ENCODE measurements at regions not wholly inside any gene's neighbourhood (a gene's known extent, or its start where the extent isn't known, plus 50 kb on each side); places are given as distances from the start of the nearest gene placed in this dataset.
"Not testable (repeated sequence)": the region's sequence is repeated elsewhere in the genome, so short reads cannot be mapped to it uniquely, and the experiment has no call there.

- intact Hi-C loops (cut with DNase I), result no loop called here
- DNase-seq (ENCODE audit: low spot score) (no peak), ATAC-seq (no peak)
Measured at GRCh38 chr16:19980632-19981265, 92.9 kb downstream of the GPR139 start.

- intact Hi-C loops (cut with DNase I), result no loop called here
- ATAC-seq, result no peak
- DNase-seq (ENCODE audit: low spot score), result no peak
Measured at GRCh38 chr16:19979638-19980037, 94.1 kb downstream of the GPR139 start.

DNA sequence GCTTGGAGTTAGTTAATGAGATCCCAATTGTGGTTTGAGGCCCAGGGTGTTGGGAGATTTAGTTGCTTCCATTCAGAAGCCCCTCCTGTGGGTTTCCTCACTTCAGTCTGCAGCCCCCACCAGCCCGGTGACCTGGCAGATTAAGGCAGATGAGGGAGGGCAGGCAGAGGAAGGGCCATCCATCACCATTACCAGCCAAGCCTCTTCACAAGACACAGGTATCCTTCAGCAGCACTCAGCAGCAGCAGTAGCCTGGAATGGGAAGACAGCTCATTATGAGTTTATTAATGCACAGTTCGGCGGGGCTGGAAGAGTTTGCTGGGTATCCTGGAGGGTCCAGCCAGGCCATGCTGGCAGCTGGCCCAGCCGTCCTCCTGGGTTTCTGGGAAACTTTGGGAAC lies 90.0 kb upstream of the GPRC5B start:
- ATAC-seq (no peak), DNase-seq (ENCODE audit: low spot score) (no peak)
- intact Hi-C loops (cut with DNase I), result no loop called here

DNA sequence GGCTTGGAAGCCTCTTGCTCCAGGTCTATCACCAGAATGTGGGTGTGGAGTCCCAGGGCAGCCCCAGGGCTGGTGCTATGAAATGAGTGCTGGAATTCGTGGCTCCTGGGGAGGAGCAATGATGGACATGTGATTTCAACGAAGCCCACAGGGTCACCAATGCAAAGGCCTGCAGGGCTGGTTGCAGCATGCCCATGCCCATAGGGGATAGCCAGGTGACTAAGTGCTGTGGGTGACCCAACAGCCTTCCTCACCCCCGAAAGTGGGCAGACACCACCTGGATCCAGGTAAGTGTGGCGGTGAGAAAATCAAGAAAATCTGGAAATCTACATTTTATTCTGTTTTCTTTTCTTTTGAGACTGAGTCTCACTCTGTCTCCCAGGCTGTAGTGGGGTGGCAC lies 87.5 kb upstream of the GPRC5B start:
- intact Hi-C loops (cut with DNase I), result no loop called here
- no peak for ATAC-seq
- no peak for DNase-seq (ENCODE audit: low spot score)

DNA sequence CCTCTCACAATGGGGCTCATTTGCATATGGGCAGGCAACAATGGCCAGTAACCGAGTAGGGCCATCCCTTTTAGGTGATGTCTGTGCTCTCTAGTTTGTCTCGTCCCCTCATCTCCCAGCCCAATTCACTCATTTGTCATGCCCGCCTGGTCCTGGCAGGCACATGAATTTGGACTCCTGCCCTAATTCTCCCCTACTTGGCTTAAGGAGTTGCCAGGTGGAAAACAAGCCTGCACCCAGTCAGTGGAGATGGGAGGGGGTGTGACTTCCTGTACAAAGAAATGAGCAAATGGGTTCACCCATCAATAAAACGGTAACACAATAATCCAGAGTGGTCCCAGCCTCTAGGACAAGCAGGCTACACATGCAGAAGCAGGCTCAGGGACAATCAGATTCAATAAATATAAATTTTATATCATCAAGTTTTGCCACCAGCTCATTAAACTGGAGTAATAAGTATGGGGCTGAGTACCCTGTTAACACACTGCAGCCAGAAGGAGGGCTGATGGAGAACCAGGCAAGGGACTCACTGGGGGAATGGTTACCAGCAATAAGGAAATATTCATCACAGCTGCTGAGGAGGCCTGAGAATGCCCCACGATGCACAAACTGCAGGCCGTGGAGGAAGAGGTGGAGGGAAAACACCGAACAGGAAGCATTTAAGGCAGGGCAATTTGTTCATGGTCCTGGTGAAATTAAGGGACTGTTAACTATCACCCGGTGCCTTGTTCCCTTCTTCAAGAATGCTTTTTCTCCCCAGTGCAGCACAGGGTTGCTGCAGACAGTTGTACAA lies 84.4 kb upstream of the GPRC5B start:
- ATAC-seq (no peak), DNase-seq (ENCODE audit: low spot score) (no peak)
- intact Hi-C loops (cut with DNase I), result no loop called here

- ATAC-seq (no peak), DNase-seq (ENCODE audit: low spot score) (no peak)
- intact Hi-C loops (cut with DNase I), result no loop called here
Measured at GRCh38 chr16:19967963-19968362, 83.3 kb upstream of the GPRC5B start.

DNA sequence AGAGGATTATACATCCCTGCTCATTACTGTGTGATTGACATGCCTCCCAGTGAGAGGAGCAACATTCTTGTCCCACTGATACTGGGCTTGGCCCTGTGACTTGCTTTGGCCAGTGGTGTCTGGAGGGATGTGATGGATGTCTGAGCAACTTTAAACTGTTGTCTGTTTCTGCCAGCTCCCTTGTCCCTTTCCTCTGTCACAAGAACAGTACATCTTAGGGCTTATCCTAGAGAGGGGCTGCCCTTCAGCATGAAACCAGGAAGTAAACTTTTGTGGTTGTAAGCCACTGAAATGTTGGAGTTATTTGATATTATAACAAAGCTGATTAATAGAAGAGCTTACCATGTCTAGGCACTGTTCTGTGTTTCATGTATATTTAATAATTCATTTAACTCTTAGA lies 82.9 kb upstream of the GPRC5B start:
- intact Hi-C loops (cut with DNase I), result no loop called here
- ATAC-seq, result no peak
- DNase-seq (ENCODE audit: low spot score), result no peak

- ATAC-seq (peak; percentile 71), DNase-seq (ENCODE audit: low spot score) (no peak)
- intact Hi-C loops (cut with DNase I), result no loop called here
Measured at GRCh38 chr16:19963301-19963700, 78.7 kb upstream of the GPRC5B start.

DNA sequence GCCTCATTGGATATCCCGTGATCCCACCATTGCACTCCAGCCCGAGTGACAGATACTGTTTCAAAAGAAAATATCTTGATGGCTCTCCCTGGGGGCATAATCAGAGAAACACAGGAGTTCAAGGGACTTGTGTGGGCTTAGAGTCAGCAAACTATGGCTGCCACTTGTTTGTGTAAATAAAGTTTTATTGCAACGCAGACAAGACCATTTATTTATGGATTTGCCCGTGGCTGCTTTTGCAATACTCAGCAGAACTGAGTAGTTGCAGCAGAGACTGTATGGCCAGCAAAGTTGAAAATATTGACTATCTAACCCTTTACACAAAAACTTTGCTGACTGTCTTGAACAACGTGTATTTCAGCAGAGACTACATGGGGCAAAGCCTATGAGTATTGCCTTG lies 75.5 kb upstream of the GPRC5B start:
- no peak for DNase-seq (ENCODE audit: low spot score)

DNA sequence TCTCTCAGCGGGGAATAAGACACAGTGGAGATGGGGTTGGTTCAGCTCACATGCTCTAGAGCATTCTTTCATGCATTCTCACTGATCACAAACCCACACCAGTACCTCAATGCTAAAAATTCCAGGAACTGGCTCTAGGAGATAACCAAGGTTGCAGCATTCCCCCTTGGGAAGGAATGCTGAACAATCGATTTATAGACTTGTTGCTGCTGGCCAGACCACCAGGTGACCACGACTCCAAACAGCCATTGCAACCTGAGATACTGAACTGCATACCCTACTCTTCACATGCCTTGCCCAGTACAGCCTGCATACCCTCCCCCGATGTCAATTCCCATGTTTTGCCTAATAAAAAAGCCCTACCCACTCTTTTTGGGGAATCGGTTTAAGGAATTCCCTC lies 75.1 kb upstream of the GPRC5B start:
- intact Hi-C loops (cut with DNase I), result no loop called here
- DNase-seq (ENCODE audit: low spot score) (no peak), ATAC-seq (no peak)

More for the DNA sequence above, 75.5 kb upstream of the GPRC5B start:
- intact Hi-C loops (cut with DNase I), result no loop called here
- no peak for ATAC-seq

DNA sequence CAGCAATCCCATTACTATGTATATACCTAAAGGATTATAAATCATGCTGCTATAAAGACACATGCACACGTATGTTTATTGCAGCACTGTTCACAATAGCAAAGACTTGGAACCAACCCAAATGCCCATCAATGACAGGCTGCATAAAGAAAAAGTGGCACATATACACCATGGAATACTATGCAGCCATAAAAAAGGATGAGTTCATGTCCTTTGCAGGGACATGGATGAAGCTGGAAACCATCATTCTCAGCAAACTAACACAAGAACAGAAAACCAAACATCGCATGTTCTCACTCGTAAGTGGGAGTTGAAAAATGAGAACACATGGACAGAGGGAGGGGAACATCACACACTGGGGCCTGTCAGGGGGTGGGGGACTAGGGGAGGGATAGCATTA lies 71.2 kb upstream of the GPRC5B start:
- intact Hi-C loops (cut with DNase I); ATAC-seq: not testable (repeated sequence)

DNA sequence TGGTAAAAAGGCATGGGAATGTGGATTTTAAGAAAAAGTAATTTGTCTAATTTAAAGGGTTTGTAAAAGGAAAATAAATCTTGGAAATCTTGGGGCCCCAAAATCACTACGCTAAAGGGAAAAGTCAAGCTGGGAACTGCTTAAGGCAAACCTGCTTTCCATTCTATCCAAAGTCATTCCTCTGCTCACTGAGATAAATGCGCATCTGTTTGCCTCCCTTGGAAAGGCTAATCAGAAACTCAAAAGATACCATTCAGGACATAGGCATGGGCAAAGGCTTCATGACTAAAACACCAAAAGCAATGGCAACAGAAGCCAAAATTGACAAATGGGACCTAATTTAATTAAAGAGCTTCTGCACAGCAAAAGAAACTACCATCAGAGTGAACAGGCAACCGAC lies 70.4 kb upstream of the GPRC5B start:
- ATAC-seq; intact Hi-C loops (cut with DNase I); DNase-seq (ENCODE audit: low spot score): not testable (repeated sequence)

More for the DNA sequence above, 71.2 kb upstream of the GPRC5B start:
- DNase-seq (ENCODE audit: low spot score), result not testable (repeated sequence)

DNA sequence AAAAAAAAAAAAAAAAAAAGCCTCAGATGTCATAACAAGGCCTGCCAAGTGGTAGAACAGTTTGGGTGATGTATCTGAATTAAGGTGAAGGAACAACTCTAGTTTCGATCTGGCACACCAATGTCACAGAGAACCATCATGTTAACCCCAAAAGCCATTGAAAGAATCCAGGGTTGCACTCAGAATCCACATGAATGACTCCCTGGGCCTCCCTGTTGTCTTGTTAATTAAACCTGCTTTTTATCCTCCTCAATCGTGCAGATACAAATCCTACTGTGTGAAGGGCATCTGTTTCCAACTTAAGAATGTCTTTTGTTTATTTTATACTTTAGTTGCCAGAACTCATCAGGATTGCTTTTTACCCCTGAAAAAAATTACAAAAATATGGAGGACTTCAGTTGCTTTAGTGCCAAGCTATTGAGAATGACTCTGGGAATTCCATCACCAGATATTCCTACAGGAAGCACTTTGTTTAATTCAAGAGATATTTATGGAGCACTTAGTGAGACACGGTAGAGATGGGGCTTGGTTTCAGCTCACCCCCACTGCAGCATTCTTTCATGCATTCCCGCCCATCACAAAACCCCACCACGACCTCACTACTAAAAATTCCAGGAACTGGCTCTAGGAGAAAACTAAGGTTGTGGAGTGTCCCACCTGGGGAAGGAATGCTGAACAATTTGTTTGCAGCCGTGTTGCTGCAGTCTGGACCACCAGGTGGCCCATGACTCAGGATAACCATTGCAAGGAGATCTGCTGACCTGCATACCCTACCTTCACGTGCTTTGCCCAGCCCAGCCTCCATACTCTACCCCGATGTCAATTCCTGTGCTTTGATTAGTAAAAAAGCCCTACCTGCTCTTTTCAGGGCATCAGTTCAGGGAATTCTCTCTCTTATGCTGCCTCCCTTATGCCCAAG lies 63.8 kb upstream of the GPRC5B start:
- ATAC-seq, result no peak
- no peak for DNase-seq (ENCODE audit: low spot score)
- intact Hi-C loops (cut with DNase I), result no loop called here

- no peak for ATAC-seq
- no peak for DNase-seq (ENCODE audit: low spot score)
- intact Hi-C loops (cut with DNase I), result no loop called here
Measured at GRCh38 chr16:19945934-19946333, 61.3 kb upstream of the GPRC5B start.

GRCh38 chr16:19940195-19940594 lies 55.5 kb upstream of the GPRC5B start:
- intact Hi-C loops (cut with DNase I), result no loop called here
- no peak for DNase-seq (ENCODE audit: low spot score)
- no peak for ATAC-seq

DNA sequence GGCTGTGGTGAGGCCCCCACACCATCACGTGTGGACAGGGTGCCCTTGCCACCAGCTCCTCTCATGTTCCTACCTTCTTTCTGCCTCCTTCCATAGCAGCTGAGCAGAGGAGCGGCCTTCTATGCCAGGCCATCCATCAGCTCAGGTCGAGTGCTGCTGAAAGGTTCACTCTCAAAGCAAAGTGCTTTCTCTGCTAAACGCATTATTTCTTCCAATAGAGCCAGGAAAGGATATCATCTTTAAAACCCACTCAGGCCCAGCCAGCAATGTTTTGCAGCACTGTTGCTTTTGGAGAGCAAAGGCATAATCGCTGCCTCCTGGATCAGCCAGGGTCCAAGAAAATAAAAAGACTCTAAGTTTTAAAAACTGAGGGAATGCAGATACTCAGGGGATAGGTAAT lies 54.9 kb upstream of the GPRC5B start:
- ATAC-seq (no peak), DNase-seq (ENCODE audit: low spot score) (no peak)

DNA sequence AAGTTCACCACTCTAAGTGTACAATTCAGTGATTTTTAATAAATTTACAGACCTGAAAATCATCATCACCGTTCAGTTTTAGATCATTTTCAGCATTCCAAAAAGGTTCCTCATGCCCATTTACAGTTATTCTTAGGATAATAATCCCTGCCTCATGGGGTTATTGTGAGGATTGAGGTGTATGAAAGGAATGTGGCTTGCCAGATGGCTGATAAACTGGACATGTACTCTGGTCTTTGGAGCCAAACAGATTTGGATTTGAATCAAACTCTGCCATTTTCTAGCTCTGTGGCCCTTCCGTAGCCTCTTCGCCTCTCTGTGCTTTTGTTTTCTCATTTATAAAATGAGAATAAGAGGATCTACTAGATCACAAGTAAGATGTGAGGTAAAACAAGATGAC lies 53.9 kb upstream of the GPRC5B start:
- intact Hi-C loops (cut with DNase I), result no loop called here
- ATAC-seq (no peak), DNase-seq (ENCODE audit: low spot score) (no peak)

More for the DNA sequence above, 54.9 kb upstream of the GPRC5B start:
- intact Hi-C loops (cut with DNase I), result no loop called here

DNA sequence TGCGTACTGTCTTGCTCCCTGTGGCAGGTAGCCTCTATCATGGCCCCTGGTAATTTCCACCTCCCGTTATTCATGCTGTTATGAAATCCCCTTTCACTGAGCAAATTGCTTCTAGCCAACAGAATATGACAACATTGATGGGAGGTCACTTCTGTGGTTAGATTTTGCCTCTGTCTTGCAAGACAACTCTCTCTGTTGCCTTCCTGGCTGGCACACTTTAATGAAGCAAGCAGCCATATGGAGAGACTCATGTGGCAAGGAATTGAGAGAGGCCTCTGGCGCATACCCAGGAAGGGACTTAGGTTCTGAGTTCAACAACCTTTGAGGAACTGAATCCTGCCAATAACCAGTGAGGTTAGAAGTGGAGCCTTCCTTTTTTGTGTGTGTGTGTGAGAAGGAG lies 51.8 kb upstream of the GPRC5B start:
- no peak for DNase-seq (ENCODE audit: low spot score)
- intact Hi-C loops (cut with DNase I), result no loop called here
- no peak for ATAC-seq

DNA sequence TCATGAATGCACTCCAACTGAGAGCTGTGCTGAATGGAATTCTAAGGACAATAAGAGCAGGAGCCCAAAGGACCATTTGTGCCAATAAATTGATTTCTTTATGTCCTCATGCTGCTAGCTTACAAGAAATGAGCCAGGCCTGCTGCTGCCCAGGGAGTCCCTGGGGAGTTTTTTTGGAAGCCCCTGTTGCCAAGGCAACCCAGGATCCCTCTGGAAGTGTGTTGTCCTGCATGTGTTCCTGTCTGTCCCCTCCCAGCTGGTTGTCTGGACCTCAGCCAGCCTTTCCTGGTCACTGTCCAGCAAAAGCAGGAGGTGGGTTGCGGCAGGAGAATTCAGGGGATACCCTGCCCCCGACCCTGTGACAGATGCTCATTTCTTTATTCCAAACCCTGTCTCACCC lies 51.0 kb upstream of the GPRC5B start:
- intact Hi-C loops (cut with DNase I), result no loop called here
- DNase-seq (ENCODE audit: low spot score), result no peak
- no peak for ATAC-seq

Measured in sciatic nerve (tissue), 2 donors.